Amygdala (tissue), 56 donors: ENCODE measurements at regions not wholly inside any gene's neighbourhood (a gene's known extent, or its start where the extent isn't known, plus 50 kb on each side); places are given as distances from the start of the nearest gene placed in this dataset.

ENCODE experiments used
- DNase-seq, 56 donors: peaks; one replicate each; lab custom pipeline; 2025; lab: John Stamatoyannopoulos, UW

DNA sequence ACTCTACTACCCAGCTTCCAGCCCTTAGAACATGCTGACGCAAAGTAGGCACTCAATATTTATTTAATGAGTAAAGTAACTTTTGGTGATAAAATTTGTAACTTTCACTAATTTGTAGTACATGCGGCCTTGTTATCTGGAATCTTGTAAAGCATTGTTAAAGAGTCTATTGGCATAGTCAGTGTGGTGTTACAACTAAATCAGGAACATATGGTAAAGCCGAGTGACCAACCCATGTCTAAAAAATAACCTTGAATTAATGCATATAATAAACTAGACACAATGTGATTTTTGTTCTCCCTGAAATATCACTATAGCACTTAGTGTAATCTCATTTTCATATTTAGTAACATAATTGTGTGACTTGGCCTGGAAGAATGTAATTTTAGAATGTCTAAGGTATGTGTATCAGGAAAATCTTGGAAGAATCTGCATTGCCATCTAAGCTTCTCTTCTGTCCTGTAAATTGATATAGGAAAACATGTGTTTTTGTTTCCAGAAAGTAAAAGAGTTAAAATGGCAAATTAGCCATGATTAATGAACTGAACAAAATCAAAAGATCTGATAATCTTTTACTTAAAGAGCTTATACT lies 256.7 kb upstream of the GNAI1 start:
- DNase-seq, result no peak

DNA sequence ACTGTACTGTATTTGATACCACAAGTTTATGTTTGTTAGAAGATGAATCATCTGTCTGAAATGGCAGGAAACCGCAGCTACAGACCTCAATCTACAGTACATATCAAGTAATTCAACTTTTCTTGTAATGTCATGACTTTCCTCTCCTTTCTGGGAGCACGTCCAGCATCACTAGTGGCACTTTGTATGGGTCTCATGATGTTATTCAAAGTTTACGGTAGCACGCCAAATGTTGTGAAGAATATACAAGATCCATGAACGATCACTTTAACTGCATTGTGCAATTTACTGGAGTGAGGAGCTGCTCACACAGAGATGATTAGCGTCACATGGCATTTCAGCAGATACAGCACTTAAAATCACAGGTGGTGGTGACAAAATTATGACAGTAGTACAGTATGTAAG lies 257.8 kb upstream of the GNAI1 start:
- no peak for DNase-seq

DNA sequence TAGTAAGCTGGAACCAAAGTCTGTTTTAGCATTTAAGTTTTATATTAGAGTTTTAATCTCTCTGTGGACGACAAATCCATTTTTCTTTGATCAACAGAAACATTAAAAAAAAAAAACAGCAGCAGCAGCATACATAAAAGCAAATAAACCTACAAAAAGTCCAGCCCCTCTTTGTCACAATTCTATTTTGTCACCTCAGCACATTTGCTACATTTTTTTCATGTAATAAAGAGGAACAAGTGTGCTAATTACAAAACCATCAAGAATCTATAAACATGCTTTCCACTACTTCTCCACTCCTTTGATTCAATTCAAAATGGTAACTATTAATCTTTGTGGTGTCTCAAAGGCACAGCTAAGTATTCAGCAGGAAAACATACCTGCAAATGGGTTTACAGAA lies 259.8 kb upstream of the GNAI1 start:
- DNase-seq, result no peak

- no peak for DNase-seq
Measured at GRCh38 chr7:79872176-79872575, 262.5 kb upstream of the GNAI1 start.

DNA sequence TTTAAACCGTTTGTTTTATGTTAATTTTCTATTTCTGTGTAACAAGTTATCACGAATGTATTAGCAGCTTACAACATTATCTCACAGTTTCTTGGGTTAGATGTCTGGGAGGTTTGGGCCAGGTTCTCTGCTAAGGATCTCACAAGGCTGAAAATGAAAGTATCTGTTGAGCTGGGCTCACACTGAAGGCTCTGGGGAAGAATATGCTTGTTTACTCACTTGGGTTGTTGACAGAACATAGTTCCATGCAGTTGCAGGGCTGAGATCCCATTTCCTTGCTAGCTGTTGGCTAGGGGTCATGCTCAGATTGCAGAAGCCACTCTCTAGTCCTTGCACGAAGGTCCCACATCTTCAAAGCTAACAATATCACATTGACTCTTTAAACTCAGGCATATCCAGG lies 266.6 kb upstream of the GNAI1 start:
- no peak for DNase-seq

DNA sequence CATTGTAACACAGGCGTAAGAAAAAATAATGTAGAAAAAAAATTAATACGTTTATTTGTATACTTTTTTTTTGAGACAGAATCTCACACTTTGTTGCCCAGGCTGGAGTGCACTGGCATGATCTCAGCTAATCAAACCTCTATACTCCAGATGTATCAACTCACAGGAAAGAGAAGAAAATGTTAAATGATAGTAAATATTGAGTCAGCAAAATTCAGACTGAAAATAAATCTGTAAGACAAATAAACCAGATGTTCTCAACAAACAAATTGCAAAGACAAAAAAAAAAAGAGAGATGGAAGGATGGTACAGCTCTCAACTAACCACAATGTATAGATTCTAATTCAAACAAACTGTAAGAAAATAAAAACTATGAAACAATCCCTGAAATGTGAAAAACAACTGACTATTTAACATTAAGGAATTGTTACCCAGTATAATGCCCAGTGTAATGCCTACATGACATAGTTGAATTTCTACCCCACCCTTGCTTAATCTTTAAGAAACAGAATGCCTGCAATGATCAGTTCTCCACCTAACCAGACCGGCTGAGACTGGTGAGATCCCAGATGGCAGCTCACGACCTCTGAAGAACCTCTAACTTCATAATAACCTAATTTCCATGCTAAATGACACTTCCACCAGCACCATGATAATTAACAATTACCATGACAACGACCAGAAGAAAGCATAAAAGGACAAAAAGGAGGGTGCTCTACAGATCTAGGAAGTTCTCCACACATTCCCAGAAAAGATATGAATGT lies 272.0 kb upstream of the GNAI1 start:
- no peak for DNase-seq

DNA sequence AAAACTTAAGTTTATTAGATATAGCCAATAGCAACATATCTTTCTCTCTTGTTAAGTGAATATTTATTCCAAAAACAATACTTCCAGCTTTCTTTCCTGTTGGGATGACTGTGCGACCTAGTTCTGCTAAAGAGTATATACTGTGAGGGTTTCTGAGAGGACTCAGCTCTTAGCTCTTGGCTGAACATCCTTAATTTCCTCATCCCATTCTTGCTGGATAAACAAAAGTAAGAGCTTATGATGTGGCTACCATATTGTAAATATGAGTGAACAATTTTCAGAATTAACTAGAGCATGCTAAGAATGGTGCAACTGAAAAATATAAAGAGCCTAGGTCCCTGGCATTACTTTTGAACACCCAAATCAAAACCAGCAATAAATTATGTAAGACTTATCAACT lies 279.5 kb upstream of the GNAI1 start:
- no peak for DNase-seq

- DNase-seq, result no peak
Measured at GRCh38 chr7:79854621-79855020, 280.0 kb upstream of the GNAI1 start.

- no peak for DNase-seq
Measured at GRCh38 chr7:79837915-79838314, 296.7 kb upstream of the GNAI1 start.

DNA sequence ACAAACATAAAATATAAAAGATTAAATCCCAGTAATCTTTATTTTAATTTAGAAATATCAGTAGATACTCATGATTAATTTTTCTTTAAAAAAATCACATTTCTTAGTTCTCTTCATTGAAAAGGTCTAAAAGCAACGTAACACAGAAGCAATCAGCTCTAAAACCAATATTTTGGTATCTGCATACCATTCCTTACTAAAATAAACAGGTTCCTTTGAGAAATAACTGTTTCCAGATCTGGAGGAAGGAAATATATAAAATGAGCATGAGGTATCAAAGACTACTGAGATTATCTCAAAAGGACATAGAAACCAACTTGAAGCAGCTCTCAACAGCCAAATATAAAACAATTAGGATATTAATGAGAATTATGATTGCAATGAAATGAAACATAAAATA lies 301.0 kb upstream of the GNAI1 start:
- DNase-seq, result no peak

DNA sequence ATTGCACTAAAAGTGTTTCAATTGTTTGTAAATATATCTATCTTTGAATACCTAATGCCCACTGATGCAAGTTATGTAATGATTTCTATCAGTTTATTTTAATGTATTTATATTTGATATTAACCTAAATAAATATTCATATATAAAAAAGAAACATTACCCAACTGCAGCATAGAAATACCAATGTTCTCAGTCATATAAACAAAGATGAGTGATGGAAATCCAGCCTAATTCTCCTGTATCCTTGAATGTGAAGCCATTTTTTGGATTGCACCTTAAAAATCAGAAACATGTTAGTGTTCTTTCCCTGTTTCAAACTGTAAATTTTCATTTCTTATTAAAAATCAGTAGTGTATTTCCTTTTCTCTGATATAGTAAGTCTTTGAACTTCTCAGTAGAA lies 305.8 kb upstream of the GNAI1 start:
- no peak for DNase-seq

DNA sequence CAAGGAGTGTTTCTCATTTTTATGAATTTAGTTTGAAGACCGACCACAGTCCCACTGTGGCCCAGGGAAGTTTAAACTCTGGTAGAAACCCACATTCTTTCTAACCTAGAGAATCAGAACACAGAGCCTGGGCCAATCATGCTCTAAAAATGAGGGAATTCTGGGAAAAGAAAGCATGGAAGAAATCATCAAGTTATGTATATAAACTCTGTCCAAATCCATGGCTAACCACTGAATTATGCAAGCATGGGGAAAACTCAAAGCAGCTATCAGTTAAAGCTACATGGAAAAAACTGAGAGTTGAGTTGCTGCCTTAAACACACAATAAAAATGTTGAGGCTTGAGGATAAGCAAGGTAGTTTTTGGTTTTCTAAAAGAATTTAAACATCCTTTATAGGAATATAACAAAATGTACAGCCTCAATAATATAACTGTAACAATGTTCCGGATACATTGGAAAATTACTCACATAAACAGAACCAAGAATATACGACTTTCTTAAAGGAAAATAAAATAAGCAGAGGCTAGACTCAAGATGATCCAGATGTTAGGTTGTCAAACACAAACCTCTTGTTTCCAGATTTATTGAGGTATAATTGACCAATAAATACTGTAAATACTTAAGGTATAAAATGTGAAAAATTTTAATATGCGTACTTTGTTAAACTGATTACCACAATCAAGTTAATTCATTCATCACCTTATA lies 311.2 kb upstream of the GNAI1 start:
- DNase-seq, result no peak

- no peak for DNase-seq
Measured at GRCh38 chr7:79822620-79823240, 311.9 kb upstream of the GNAI1 start.

DNA sequence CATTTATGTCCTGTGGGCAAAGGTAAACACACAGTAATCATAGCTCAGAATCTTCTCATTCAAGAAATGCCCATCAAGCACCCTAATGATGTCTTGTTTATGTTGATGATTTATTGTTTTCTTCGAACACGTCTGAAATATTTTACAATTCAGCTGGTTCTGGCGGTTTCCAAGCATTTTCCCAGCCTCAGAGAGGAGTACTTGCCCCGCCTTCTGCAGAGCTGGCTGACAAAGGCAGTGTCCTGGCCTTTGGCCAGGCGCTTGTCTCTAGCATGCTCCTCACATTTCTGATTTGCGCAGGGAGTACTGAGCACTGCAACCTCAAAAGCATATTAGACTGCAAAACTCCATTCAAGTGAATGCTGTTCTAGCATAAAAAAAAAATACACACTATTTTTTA lies 314.2 kb upstream of the GNAI1 start:
- peak in 38 of 56 donors; percentile 0 to 59 (median 10) for DNase-seq

GRCh38 chr7:79810916-79811315 lies 323.7 kb upstream of the GNAI1 start:
- DNase-seq, result no peak

GRCh38 chr7:79806161-79806734 lies 328.4 kb upstream of the GNAI1 start:
- no peak for DNase-seq

- no peak for DNase-seq
Measured at GRCh38 chr7:79790656-79791262, 337.3 kb upstream of the MAGI2 start.

GRCh38 chr7:79789584-79790345 lies 336.3 kb upstream of the MAGI2 start:
- DNase-seq, result no peak

DNA sequence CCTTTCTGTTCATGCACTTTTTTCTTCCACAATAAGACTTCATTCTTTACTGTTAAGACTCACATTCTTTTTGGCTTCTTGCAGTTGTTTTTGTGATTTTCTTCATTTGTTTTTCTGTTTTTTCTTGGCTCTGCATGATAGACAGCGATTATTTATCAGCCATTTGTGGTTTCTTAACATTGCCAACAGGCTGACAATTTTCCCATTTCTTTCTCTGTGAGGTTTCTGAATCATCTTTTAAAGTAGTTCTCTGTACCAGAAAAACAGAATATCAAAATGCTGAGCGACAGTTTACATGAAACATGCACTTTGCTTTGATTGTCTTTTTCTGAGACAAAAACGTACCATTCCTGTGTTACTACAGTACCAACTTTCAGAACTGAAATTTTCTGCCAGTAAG lies 334.2 kb upstream of the MAGI2 start:
- DNase-seq, result no peak

- DNase-seq, result no peak
Measured at GRCh38 chr7:79787096-79787495, 333.6 kb upstream of the MAGI2 start.
